Hepatocyte (in vitro differentiated cells): ENCODE measurements at regions not wholly inside any gene's neighbourhood (a gene's known extent, or its start where the extent isn't known, plus 50 kb on each side); places are given as distances from the start of the nearest gene placed in this dataset.

Experiments
- DNase-seq: peaks from one replicate; pipeline ENCODE4 v3.0.0-alpha.2; 2016; ENCODE audit warnings: low spot score
- H2AFZ ChIP-seq: fragments of 200-600 bp; sonication (generic); 2 replicates; pipeline ENCODE4 v1.6.0; 2016; ENCODE audit warnings: antibody characterized with exemption, mild to moderate bottlenecking
- H3K27ac ChIP-seq: fragments of 200-600 bp; sonication (generic); 2 replicates; pipeline ENCODE4 v1.5.1; 2016; ENCODE audit warnings: mild to moderate bottlenecking
- H3K27me3 ChIP-seq: fragments of 200-600 bp; sonication (generic); 2 replicates; pipeline ENCODE4 v1.6.1; 2016
- H3K36me3 ChIP-seq: fragments of 200-600 bp; sonication (generic); replicated peaks from 2 replicates; pipeline ENCODE4 v1.5.1; 2016; ENCODE audit warnings: low read depth; ENCODE audit not compliant: insufficient read depth
- H3K4me1 ChIP-seq: fragments of 200-600 bp; sonication (generic); 2 replicates; pipeline ENCODE4 v1.5.1; 2016; ENCODE audit warnings: mild to moderate bottlenecking, moderate library complexity; ENCODE audit not compliant: insufficient read depth
- H3K4me2 ChIP-seq: fragments of 200-600 bp; sonication (generic); 2 replicates; pipeline ENCODE4 v1.6.0; 2016
- H3K4me3 ChIP-seq: fragments of 200-600 bp; sonication (generic); 2 replicates; pipeline ENCODE4 v1.5.1; 2016; ENCODE audit warnings: mild to moderate bottlenecking
- H3K79me2 ChIP-seq: fragments of 200-600 bp; sonication (generic); 2 replicates; pipeline ENCODE4 v1.6.0; 2017; ENCODE audit warnings: mild to moderate bottlenecking
- H3K9me2 ChIP-seq: fragments of 200-600 bp; sonication (generic); replicated peaks from 2 replicates; pipeline ENCODE4 v1.6.0; 2017; ENCODE audit warnings: mild to moderate bottlenecking; ENCODE audit not compliant: insufficient read depth
- H3K9me3 ChIP-seq: fragments of 200-600 bp; sonication (generic); 2 replicates; pipeline ENCODE4 v1.5.1; 2016; ENCODE audit warnings: low read depth, mild to moderate bottlenecking
- H4K20me1 ChIP-seq: fragments of 200-600 bp; sonication (generic); 2 replicates; pipeline ENCODE4 v1.6.0; 2016; ENCODE audit warnings: mild to moderate bottlenecking; ENCODE audit not compliant: insufficient read depth, poor library complexity, severe bottlenecking
- CTCF ChIP-seq: fragments of 200-600 bp; sonication (generic); IDR thresholded peaks from 2 replicates; pipeline ENCODE4 v1.5.1; 2016; ENCODE audit warnings: antibody characterized with exemption, mild to moderate bottlenecking; ENCODE audit not compliant: poor library complexity
- EZH2 ChIP-seq: fragments of 200-600 bp; sonication (generic); IDR thresholded peaks from 2 replicates; pipeline ENCODE4 v1.6.1; 2016; ENCODE audit warnings: antibody characterized with exemption, mild to moderate bottlenecking, borderline replicate concordance
- EZH2phosphoT487 ChIP-seq: fragments of 200-600 bp; sonication (generic); IDR thresholded peaks from one replicate; pipeline ENCODE4 v1.6.1; 2018; ENCODE audit warnings: antibody characterized with exemption, mild to moderate bottlenecking, low read depth, moderate library complexity; ENCODE audit not compliant: unreplicated experiment, severe bottlenecking
- WGBS: methylation state at CpG from one replicate; pipeline ENCODE4 v1.1.6; 2016; ENCODE audit warnings: low lambda C conversion rate; ENCODE audit errors: missing lambda C conversion rate; 5-methylcytosine and 5-hydroxymethylcytosine counted together

- Histone ChIP-seq H3K9me2 (no peaks in the 10 kb centered on the region), H3K4me3 (no peak overlapping the region), H3K27me3 (peaks cover 58% of the 10 kb centered on the region), H3K27ac (no peak overlapping the region), H4K20me1 (no peaks in the 10 kb centered on the region), H2AFZ (no peak overlapping the region), H3K9me3 (no peaks in the 10 kb centered on the region), H3K36me3 (no peaks in the 10 kb centered on the region), H3K4me1 (no peaks in the 10 kb centered on the region), H3K79me2 (no peaks in the 10 kb centered on the region), H3K4me2 (no peak overlapping the region)
- 52% methylated on average over 4 of the region's 4 CpGs for WGBS
- TF ChIP-seq EZH2phosphoT487 (no peak), CTCF (no peak), EZH2 (no peak)
- no peak for DNase-seq
Observed at GRCh38 chr12:112676507-112676906, 115.0 kb upstream of the RPH3A start.

DNA sequence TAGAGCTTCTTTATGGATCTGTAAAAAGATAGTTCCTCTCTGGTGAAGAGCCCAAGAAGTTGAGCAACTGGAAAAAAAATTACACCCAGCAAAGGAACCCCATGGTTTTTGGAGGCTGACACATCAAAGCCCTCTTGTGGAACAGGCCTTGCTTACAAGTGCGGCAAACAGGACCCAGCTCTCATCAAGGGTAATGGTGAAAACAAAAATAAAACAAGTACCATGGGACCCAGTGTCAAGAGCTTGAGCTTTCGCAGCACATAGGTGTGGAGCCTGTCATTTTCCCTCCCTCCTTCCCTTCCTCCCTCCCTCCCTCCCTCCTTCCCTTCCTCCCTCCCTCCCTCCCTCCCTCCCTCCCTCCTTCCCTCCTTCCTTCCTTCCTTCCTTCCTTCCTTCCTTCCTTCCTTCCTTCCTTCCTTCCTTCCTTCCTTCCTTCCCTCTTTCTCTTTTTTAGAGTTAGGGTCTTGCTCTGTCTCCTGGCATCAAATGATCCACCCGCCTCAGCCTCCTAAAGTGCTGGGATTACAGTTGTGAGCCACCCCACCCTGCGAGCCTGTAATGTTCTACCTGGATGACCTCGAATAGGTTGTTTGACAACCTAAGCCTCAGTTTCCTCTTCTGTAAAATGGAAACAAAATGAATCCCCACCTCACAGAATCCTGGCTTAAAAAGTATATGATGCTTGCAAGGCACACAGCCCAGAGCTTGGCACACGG, 114.3 kb upstream of the RPH3A start:
- Histone ChIP-seq H2AFZ (no peak overlapping the region), H3K4me2 (no peak overlapping the region), H3K36me3 (no peaks in the 10 kb centered on the region), H4K20me1 (no peaks in the 10 kb centered on the region), H3K27me3 (peaks cover 64% of the 10 kb centered on the region), H3K9me2 (no peaks in the 10 kb centered on the region), H3K79me2 (no peaks in the 10 kb centered on the region), H3K27ac (no peak overlapping the region), H3K4me1 (no peaks in the 10 kb centered on the region), H3K4me3 (no peak overlapping the region), H3K9me3 (no peaks in the 10 kb centered on the region)
- no peak for DNase-seq
- WGBS = 86% methylated on average over 6 of the region's 6 CpGs
- TF ChIP-seq CTCF = no peak

- Histone ChIP-seq H2AFZ (no peak overlapping the region), H3K4me3 (no peak overlapping the region), H3K36me3 (no peaks in the 10 kb centered on the region), H3K27ac (no peak overlapping the region), H3K27me3 (peaks cover 31% of the 10 kb centered on the region), H3K79me2 (no peaks in the 10 kb centered on the region), H3K9me3 (no peaks in the 10 kb centered on the region), H3K4me1 (no peaks in the 10 kb centered on the region), H4K20me1 (no peaks in the 10 kb centered on the region), H3K9me2 (no peaks in the 10 kb centered on the region), H3K4me2 (no peak overlapping the region)
- TF ChIP-seq EZH2phosphoT487 (no peak), CTCF (no peak), EZH2 (no peak)
- no peak for DNase-seq
- 92% methylated on average over 4 of the region's 4 CpGs for WGBS
Observed at GRCh38 chr12:112680993-112681392, 110.6 kb upstream of the RPH3A start.

DNA sequence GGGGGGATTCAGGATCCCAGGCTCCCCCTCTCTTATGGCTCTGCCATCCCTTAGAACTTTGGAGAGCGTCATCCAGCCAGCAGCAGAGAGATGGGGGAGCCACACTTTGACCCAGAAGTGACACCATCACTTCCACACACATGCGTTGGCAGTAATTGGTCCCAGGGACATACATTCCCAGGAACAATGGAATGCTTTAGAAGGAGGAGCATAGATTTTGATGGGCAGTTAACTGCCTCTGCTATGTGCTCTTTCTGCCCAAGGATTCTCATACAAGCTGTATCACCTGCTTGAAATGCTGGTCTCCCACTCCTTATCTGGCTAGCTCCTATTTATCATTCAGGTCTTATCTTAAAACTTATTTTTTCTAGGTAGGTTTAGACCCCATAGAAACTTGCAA, 109.0 kb upstream of the RPH3A start:
- H3K36me3 ChIP-seq = no peaks in the 10 kb centered on the region
- H3K4me2 ChIP-seq = no peak overlapping the region
- WGBS = 79% methylated on average over 2 of the region's 2 CpGs
- H3K9me3 ChIP-seq = no peaks in the 10 kb centered on the region
- H4K20me1 ChIP-seq = no peaks in the 10 kb centered on the region
- no peak for TF ChIP-seq CTCF
- TF ChIP-seq EZH2 = no peak
- no peak for TF ChIP-seq EZH2phosphoT487
- no peak overlapping the region for H3K4me3 ChIP-seq
- no peaks in the 10 kb centered on the region for H3K4me1 ChIP-seq
- no peaks in the 10 kb centered on the region for H3K9me2 ChIP-seq
- peaks cover 23% of the 10 kb centered on the region for H3K27me3 ChIP-seq
- H3K27ac ChIP-seq = no peak overlapping the region
- no peak overlapping the region for H2AFZ ChIP-seq
- DNase-seq = no peak
- no peaks in the 10 kb centered on the region for H3K79me2 ChIP-seq
